Neural progenitor cell (in vitro differentiated cells): ENCODE measurements at regions not wholly inside any gene's neighbourhood (a gene's known extent, or its start where the extent isn't known, plus 50 kb on each side); places are given as distances from the start of the nearest gene placed in this dataset.

Experiments
- DNase-seq: peaks from one replicate; pipeline ENCODE4 v3.0.0-alpha.2; 2016; ENCODE audit warnings: low spot score
- H2AFZ ChIP-seq: fragments of 200-600 bp; sonication (generic); replicated peaks from 2 replicates; pipeline ENCODE4 v1.6.1; 2016; ENCODE audit warnings: antibody characterized with exemption
- H3F3A ChIP-seq: fragments of 200-600 bp; sonication (generic); 2 replicates; pipeline ENCODE4 v1.6.1; 2016; ENCODE audit warnings: antibody characterized with exemption, low read depth
- H3K27ac ChIP-seq: fragments of 200-600 bp; sonication (generic); 2 replicates; pipeline ENCODE4 v1.5.1; 2016; ENCODE audit warnings: mild to moderate bottlenecking
- H3K27me3 ChIP-seq: fragments of 200-600 bp; sonication (generic); 2 replicates; pipeline ENCODE4 v1.6.1; 2016; ENCODE audit warnings: mild to moderate bottlenecking, moderate library complexity
- H3K36me3 ChIP-seq: fragments of 200-600 bp; sonication (generic); 2 replicates; pipeline ENCODE4 v1.5.1; 2016
- H3K4me1 ChIP-seq: fragments of 200-600 bp; sonication (generic); 2 replicates; pipeline ENCODE4 v1.6.1; 2016; ENCODE audit warnings: mixed run types
- H3K4me2 ChIP-seq: fragments of 200-600 bp; sonication (generic); 2 replicates; pipeline ENCODE4 v1.6.1; 2016
- H3K4me3 ChIP-seq: fragments of 200-600 bp; sonication (generic); 2 replicates; pipeline ENCODE4 v1.5.1; 2016
- H3K79me2 ChIP-seq: fragments of 200-600 bp; sonication (generic); 2 replicates; pipeline ENCODE4 v1.6.1; 2016; ENCODE audit warnings: low read depth
- H3K9ac ChIP-seq: fragments of 200-600 bp; sonication (generic); 2 replicates; pipeline ENCODE4 v1.6.1; 2016
- H3K9me3 ChIP-seq: fragments of 200-600 bp; sonication (generic); 2 replicates; pipeline ENCODE4 v1.5.1; 2016; ENCODE audit warnings: low read depth
- H4K20me1 ChIP-seq: fragments of 200-600 bp; sonication (generic); 2 replicates; pipeline ENCODE4 v1.6.1; 2016; ENCODE audit warnings: low read depth
- H3K27ac Mint-ChIP-seq: 3 replicates; pipeline ENCODE4 v1.8.0; 2021; ENCODE audit warnings: mixed read lengths
- H3K27me3 Mint-ChIP-seq: 2 replicates; pipeline ENCODE4 v1.8.0; 2022; ENCODE audit warnings: low read depth, mild to moderate bottlenecking, inconsistent platforms, moderate library complexity, mixed read lengths; ENCODE audit not compliant: insufficient read depth
- H3K36me3 Mint-ChIP-seq: 3 replicates; pipeline ENCODE4 v1.8.0; 2021; ENCODE audit warnings: mixed read lengths
- H3K4me1 Mint-ChIP-seq: 3 replicates; pipeline ENCODE4 v1.8.0; 2021; ENCODE audit warnings: mixed read lengths
- H3K4me3 Mint-ChIP-seq: 3 replicates; pipeline ENCODE4 v1.8.0; 2021; ENCODE audit warnings: mild to moderate bottlenecking, moderate library complexity, mixed read lengths
- H3K9me3 Mint-ChIP-seq: 3 replicates; pipeline ENCODE4 v1.8.0; 2020; ENCODE audit warnings: mixed read lengths
- EZH2 ChIP-seq: fragments of 200-600 bp; sonication (generic); IDR thresholded peaks from 2 replicates; pipeline ENCODE4 v1.6.1; 2017; ENCODE audit warnings: antibody characterized with exemption, mild to moderate bottlenecking, moderate library complexity
- EZH2phosphoT487 ChIP-seq: fragments of 200-600 bp; sonication (generic); IDR thresholded peaks from 2 replicates; pipeline ENCODE4 v1.6.1; 2017; ENCODE audit warnings: antibody characterized with exemption
- TF ChIP-seq, protein P1 (sequence below): fragments of 200-600 bp; sonication (generic); IDR thresholded peaks from 2 replicates; pipeline ENCODE4 v1.5.1; 2017; ENCODE audit warnings: antibody characterized with exemption, mild to moderate bottlenecking

DNA sequence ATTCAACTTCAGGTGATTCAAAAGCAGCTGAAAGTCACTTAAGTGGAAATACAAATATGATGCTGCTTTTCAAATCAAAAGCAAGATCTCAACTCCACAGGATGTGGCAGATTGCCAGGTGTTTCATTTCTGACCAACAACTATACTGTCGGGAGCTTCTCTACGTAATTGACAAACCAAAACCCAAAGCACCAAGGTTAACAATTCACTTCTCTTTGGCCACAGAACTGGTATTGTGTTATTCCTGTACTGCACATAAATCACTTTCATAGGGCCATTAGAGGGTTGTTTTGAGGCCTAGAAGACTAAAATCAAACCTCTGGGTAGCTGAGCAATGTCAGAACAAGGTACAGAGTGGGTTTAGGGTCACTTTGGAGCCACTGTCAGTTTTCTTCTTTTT, 169.7 kb downstream of the HAO1 start:
- H3F3A ChIP-seq: no peaks in the 10 kb centered on the region
- H3K27ac ChIP-seq: no peak overlapping the region
- no peaks in the 10 kb centered on the region for H3K36me3 ChIP-seq
- peaks cover 8% of the 10 kb centered on the region for H3K9me3 Mint-ChIP-seq
- no peaks in the 10 kb centered on the region for H3K4me1 Mint-ChIP-seq
- H3K4me3 Mint-ChIP-seq: no peak overlapping the region
- H3K9me3 ChIP-seq: no peaks in the 10 kb centered on the region
- no peaks in the 10 kb centered on the region for H3K79me2 ChIP-seq
- no peak overlapping the region for H3K4me2 ChIP-seq
- no peaks in the 10 kb centered on the region for H3K4me1 ChIP-seq
- H3K27ac Mint-ChIP-seq: no peak overlapping the region
- DNase-seq: no peak
- H3K9ac ChIP-seq: no peak overlapping the region
- no peak overlapping the region for H2AFZ ChIP-seq
- no peaks in the 10 kb centered on the region for H3K36me3 Mint-ChIP-seq
- TF ChIP-seq, protein P1, sequence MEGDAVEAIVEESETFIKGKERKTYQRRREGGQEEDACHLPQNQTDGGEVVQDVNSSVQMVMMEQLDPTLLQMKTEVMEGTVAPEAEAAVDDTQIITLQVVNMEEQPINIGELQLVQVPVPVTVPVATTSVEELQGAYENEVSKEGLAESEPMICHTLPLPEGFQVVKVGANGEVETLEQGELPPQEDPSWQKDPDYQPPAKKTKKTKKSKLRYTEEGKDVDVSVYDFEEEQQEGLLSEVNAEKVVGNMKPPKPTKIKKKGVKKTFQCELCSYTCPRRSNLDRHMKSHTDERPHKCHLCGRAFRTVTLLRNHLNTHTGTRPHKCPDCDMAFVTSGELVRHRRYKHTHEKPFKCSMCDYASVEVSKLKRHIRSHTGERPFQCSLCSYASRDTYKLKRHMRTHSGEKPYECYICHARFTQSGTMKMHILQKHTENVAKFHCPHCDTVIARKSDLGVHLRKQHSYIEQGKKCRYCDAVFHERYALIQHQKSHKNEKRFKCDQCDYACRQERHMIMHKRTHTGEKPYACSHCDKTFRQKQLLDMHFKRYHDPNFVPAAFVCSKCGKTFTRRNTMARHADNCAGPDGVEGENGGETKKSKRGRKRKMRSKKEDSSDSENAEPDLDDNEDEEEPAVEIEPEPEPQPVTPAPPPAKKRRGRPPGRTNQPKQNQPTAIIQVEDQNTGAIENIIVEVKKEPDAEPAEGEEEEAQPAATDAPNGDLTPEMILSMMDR: no peak
- no peak for TF ChIP-seq EZH2
- no peak for TF ChIP-seq EZH2phosphoT487
- peaks cover 2% of the 10 kb centered on the region for H3K27me3 Mint-ChIP-seq
- H3K27me3 ChIP-seq: no peaks in the 10 kb centered on the region
- H3K4me3 ChIP-seq: no peak overlapping the region
- no peaks in the 10 kb centered on the region for H4K20me1 ChIP-seq

DNA sequence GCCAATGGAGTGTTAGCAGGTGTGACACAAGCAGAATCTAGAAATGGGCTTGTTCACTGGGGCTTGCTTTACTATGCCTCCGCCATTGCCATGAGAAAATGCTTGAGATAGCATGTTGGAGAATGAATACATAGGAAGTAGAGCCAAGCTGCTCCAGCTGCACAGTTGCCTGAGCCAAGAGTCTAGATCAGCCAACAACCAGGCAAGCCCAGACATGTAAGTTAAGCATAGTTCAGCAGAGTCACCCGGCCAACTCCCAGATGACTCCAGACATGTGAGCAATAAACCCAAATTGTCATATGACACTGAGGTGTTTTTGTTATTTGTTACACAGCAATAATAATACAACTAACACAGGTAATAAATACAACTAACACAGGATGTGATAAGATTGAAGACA, 167.9 kb downstream of the HAO1 start:
- Histone ChIP-seq H3K36me3 (no peaks in the 10 kb centered on the region), H3K9me3 (no peaks in the 10 kb centered on the region), H3K4me3 (no peak overlapping the region), H2AFZ (no peak overlapping the region), H3K27me3 (no peaks in the 10 kb centered on the region), H3K9ac (no peak overlapping the region), H3K4me2 (no peak overlapping the region), H3K4me1 (no peaks in the 10 kb centered on the region), H3K27ac (no peak overlapping the region), H3K79me2 (no peaks in the 10 kb centered on the region), H4K20me1 (no peaks in the 10 kb centered on the region), H3F3A (no peaks in the 10 kb centered on the region)
- Mint-ChIP-seq H3K4me3 (no peak overlapping the region), H3K27ac (no peak overlapping the region), H3K9me3 (peaks cover 13% of the 10 kb centered on the region), H3K4me1 (no peaks in the 10 kb centered on the region), H3K27me3 (peaks cover 2% of the 10 kb centered on the region), H3K36me3 (peaks cover 3% of the 10 kb centered on the region)
- no peak for DNase-seq
- no peak for TF ChIP-seq EZH2
- no peak for TF ChIP-seq EZH2phosphoT487
- TF ChIP-seq, protein P1: no peak

DNA sequence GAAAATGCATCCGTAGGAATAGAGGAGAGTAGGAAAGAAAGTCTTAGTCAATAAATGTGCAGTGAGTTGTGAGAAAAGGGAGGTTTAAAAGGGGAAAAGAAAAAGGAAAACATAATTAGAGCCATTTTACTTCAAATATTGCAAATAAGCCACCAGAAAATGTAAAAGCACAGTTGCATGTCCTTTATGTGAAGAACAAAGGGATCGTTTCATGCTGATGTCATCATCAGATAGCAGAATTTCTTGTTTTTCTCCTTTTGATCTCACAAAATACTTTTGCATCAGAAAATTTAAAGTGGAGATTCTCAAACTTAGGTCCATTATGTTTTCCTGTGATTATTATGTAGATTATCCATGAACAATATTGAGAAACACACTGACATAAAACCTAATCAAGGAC, 166.7 kb downstream of the HAO1 start:
- no peak overlapping the region for H3K9ac ChIP-seq
- Mint-ChIP-seq H3K4me1 (no peaks in the 10 kb centered on the region), H3K4me3 (no peak overlapping the region), H3K27me3 (peaks cover 2% of the 10 kb centered on the region), H3K9me3 (peaks cover 13% of the 10 kb centered on the region), H3K36me3 (peaks cover 3% of the 10 kb centered on the region), H3K27ac (no peak overlapping the region)
- H3K4me3 ChIP-seq: no peak overlapping the region
- TF ChIP-seq EZH2 (no peak), EZH2phosphoT487 (no peak)
- TF ChIP-seq, protein P1: no peak
- H3K36me3 ChIP-seq: no peaks in the 10 kb centered on the region
- H3K4me2 ChIP-seq: no peak overlapping the region
- no peaks in the 10 kb centered on the region for H3K4me1 ChIP-seq
- H3K27me3 ChIP-seq: no peaks in the 10 kb centered on the region
- no peak overlapping the region for H2AFZ ChIP-seq
- H4K20me1 ChIP-seq: no peaks in the 10 kb centered on the region
- no peaks in the 10 kb centered on the region for H3F3A ChIP-seq
- no peak overlapping the region for H3K27ac ChIP-seq
- H3K9me3 ChIP-seq: no peaks in the 10 kb centered on the region
- DNase-seq: no peak
- H3K79me2 ChIP-seq: no peaks in the 10 kb centered on the region
